Stomach (tissue), 8 donors: ENCODE measurements at regions not wholly inside any gene's neighbourhood (a gene's known extent, or its start where the extent isn't known, plus 50 kb on each side); places are given as distances from the start of the nearest gene placed in this dataset.

Experiments
- DNase-seq, 2 donors: peaks; one replicate each; pipeline versions ENCODE4 v3.0.0 to v3.0.0-alpha.2; 2013 to 2019
- H3K27ac ChIP-seq, 5 donors: fragments of 200-600 bp in 4 of 5; sonication (generic) in 4 of 5; one replicate each; pipeline ENCODE4 v1.5.1; 2013 to 2019; ENCODE audit warnings: mild to moderate bottlenecking in 1 of 5, moderate library complexity in 1 of 5
- H3K27me3 ChIP-seq, 3 donors: fragments of 200-600 bp; sonication (generic); one replicate each; pipeline ENCODE4 v1.5.1; 2017 to 2019; ENCODE audit warnings: mixed run types in 1 of 3
- H3K36me3 ChIP-seq, 4 donors: fragments of 200-600 bp; sonication (generic); 1 replicate in 3 of 4; 2 replicates in 1 of 4; pipeline ENCODE4 v1.5.1; 2016 to 2019
- H3K4me1 ChIP-seq, 4 donors: fragments of 200-600 bp; sonication (generic); one replicate each; pipeline ENCODE4 v1.5.1; 2016 to 2019
- H3K4me3 ChIP-seq, 4 donors: fragments of 200-600 bp; sonication (generic) in 3 of 4; one replicate each; pipeline ENCODE4 v1.5.1; 2016 to 2019; ENCODE audit warnings: mild to moderate bottlenecking in 1 of 4
- H3K9me3 ChIP-seq, 4 donors: fragments of 200-600 bp; sonication (generic); one replicate each; pipeline ENCODE4 v1.5.1; 2016 to 2019
- EP300 ChIP-seq: sonication (generic); formaldehyde crosslinking; IDR thresholded peaks from one replicate; pipeline ENCODE4 v1.6.1; 2017; ENCODE audit warnings: antibody characterized with exemption
- POLR2A ChIP-seq, 4 donors: fragments of 450-650 bp; IDR thresholded peaks; one replicate each; pipeline ENCODE4 v1.6.1; 2016; ENCODE audit warnings: antibody characterized with exemption in 4 of 4, control low read depth in 2 of 4, mild to moderate bottlenecking in 1 of 4, moderate library complexity in 1 of 4
- POLR2AphosphoS5 ChIP-seq, 3 donors: sonication (generic); formaldehyde crosslinking; IDR thresholded peaks; one replicate each; pipeline ENCODE4 v1.6.1; 2016; ENCODE audit warnings: antibody characterized with exemption in 3 of 3
- WGBS, 5 donors: extraction: QIAGEN DNeasy Blood & Tissue Kit in 3 of 5; methylation state at CpG; one replicate each; pipeline versions ENCODE4 v1.1.5 to v1.1.7; 2013 to 2018; 5-methylcytosine and 5-hydroxymethylcytosine counted together
- intact Hi-C: fragments of 100-400 bp; cut with DNase I; formaldehyde crosslinking; loops from one replicate; pipeline ENCODE4 v1.15.1; 2023; ENCODE audit warnings: low total_unique reads
- TF ChIP-seq, protein P1 (sequence below), 7 experiments: fragments of 450-650 bp in 4 of 7; fragments of 200-600 bp in 3 of 7; sonication (generic) in 3 of 7; IDR thresholded peaks; one replicate each; pipeline ENCODE4 v1.5.1; 2016 to 2019; ENCODE audit warnings: antibody characterized with exemption in 7 of 7, control low read depth in 2 of 7, mild to moderate bottlenecking in 1 of 7
- donor health status: healthy with polysubstance abuse.
- donor health status: Bipolar disorder and iron deficiency.
- donor health status: healthy.

DNA sequence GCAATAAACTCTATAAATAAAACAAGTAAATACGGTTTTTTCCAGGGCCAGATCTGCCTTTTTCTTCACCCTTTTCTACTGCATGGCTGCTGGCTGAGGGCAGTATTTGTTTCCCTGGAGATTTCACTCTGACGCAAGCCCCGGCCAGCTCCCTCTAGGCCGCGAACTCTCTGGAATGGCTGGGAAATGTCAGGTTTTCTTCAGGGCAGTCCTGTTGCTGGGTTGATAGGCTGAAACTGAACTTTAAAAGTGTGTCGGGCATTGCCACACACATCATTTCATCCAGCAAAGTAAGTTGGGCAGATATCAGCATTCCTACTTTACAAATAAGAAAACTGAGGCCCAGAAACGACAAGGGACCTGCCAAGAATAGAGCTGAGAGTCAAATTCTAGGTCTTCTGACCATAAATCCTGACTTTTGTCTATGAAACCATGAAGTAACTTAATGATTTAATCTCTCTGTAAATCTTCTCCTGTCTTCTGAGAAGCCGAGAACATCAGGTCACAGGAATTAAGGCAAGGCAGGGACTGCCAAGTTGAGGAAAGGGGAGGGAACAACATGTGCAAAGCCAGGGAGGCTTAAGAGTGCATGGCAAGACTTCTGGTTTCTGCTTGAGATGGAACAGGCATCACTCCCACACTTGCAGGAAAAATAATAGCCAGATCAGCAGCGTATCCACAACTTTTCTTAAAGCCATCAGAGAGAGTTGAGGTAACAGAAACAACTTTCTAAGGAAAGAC, 205.0 kb upstream of the CCDC196 start:
- 55 to 84% (median 75%) methylated on average over 9 of the region's 9 CpGs for WGBS, 5 donors
- intact Hi-C loops = no loop called here
- Histone ChIP-seq H3K36me3 (no peaks in the 10 kb centered on the region), H3K4me3 (no peak overlapping the region), H3K4me1 (peaks cover 0 to 16% (median 0%) of the 10 kb centered on the region in 4 donors), H3K27ac (peak overlapping the region in 3 of 5 donors; percentile 4 to 79 (median 34)), H3K27me3 (no peaks in the 10 kb centered on the region), H3K9me3 (peaks cover 0 to 13% (median 3%) of the 10 kb centered on the region in 4 donors)
- peak in 1 of 2 donors; percentile 7 for DNase-seq
- TF ChIP-seq POLR2AphosphoS5 (IDR thresholded peaks at IDR 0.05) = peak; percentile 13 to 55 (median 18)
- TF ChIP-seq POLR2A (IDR thresholded peaks at IDR 0.05) = no peak
- TF ChIP-seq EP300 = peak; percentile 54

DNA sequence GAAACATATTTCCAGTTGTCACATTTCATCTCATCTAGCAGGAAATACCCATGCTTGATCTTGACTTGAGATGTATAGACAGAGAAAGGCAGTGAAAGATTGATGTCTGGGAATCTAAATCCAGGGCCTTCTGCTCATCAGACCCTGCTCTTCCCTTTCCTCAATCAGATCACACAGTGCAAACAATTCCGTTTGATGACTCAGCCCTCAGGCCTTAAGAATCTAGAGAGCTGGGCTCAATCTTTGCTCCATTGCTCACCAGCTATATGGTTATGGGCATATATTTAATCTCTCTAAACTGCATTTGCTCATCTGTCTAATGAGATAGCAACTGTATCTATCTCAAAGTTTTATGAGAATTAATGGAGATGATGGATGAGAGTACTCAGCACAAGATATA, 201.8 kb upstream of the CCDC196 start:
- H3K9me3 ChIP-seq = peaks cover 0 to 6% (median 0%) of the 10 kb centered on the region in 4 donors
- no peak overlapping the region for H3K4me3 ChIP-seq
- WGBS, 5 donors = 16 to 41% (median 20%) methylated on average over 1 of the region's 1 CpG
- H3K4me1 ChIP-seq = peaks cover 0 to 16% (median 0%) of the 10 kb centered on the region in 4 donors
- no peak for TF ChIP-seq EP300
- TF ChIP-seq, protein P1, sequence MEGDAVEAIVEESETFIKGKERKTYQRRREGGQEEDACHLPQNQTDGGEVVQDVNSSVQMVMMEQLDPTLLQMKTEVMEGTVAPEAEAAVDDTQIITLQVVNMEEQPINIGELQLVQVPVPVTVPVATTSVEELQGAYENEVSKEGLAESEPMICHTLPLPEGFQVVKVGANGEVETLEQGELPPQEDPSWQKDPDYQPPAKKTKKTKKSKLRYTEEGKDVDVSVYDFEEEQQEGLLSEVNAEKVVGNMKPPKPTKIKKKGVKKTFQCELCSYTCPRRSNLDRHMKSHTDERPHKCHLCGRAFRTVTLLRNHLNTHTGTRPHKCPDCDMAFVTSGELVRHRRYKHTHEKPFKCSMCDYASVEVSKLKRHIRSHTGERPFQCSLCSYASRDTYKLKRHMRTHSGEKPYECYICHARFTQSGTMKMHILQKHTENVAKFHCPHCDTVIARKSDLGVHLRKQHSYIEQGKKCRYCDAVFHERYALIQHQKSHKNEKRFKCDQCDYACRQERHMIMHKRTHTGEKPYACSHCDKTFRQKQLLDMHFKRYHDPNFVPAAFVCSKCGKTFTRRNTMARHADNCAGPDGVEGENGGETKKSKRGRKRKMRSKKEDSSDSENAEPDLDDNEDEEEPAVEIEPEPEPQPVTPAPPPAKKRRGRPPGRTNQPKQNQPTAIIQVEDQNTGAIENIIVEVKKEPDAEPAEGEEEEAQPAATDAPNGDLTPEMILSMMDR (IDR thresholded peaks at IDR 0.05) = no peak
- TF ChIP-seq POLR2AphosphoS5 (IDR thresholded peaks at IDR 0.05) = no peak
- no peak for TF ChIP-seq POLR2A (IDR thresholded peaks at IDR 0.05)
- intact Hi-C loops = no loop called here
- H3K36me3 ChIP-seq = no peaks in the 10 kb centered on the region
- H3K27ac ChIP-seq = no peak overlapping the region
- no peak for DNase-seq
- no peaks in the 10 kb centered on the region for H3K27me3 ChIP-seq

DNA sequence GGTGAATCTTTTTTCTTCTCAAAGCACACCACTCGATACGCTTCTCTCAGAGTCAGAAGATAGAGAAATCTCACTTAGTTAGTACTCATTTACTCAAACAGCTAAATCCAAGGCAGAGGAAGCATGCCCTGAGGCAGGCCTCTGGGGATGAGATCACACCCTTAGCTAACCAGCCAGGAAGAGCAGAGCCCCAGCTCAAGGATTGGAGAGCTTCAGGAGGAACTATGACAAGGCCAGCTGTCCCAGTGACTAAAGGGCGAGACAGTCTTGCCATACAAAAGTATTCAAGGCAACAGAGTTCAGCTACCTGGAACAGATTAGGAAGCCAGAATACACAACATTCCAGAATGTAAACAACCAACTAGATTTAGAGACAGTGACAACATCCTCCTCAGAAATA, 197.7 kb upstream of the CCDC196 start:
- no peaks in the 10 kb centered on the region for H3K4me1 ChIP-seq
- H3K27ac ChIP-seq = no peak overlapping the region
- 85 to 96% (median 92%) methylated on average over 2 to 3 of the region's 3 CpGs for WGBS, 5 donors
- no peaks in the 10 kb centered on the region for H3K9me3 ChIP-seq
- no peak for DNase-seq
- H3K36me3 ChIP-seq = no peaks in the 10 kb centered on the region
- intact Hi-C loops = no loop called here
- H3K4me3 ChIP-seq = no peak overlapping the region
- TF ChIP-seq EP300 (no peak), POLR2AphosphoS5 (IDR thresholded peaks at IDR 0.05) (no peak), POLR2A (IDR thresholded peaks at IDR 0.05) (no peak)
- TF ChIP-seq, protein P1 (IDR thresholded peaks at IDR 0.05) = no peak
- no peaks in the 10 kb centered on the region for H3K27me3 ChIP-seq

DNA sequence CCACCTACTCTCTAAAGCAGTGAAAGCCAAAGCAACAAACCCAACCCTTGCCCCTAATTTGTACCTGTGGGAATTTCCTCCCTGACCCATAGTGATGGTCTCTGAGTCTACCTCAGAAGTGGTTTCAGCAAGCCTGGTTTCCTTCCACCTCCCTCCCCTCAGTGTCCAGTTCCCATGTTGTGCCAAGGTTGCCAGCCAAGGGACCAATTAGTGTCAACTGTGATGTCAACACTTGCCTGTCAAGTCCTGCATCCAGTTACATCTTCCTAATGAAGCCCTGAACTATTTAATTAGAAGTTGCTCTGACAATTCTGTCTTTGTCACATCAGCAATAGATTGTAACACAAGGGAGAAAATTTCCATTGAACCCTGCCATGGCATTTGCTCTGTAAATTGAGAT, 194.4 kb upstream of the CCDC196 start:
- Histone ChIP-seq H3K36me3 (no peaks in the 10 kb centered on the region), H3K27me3 (no peaks in the 10 kb centered on the region), H3K9me3 (no peaks in the 10 kb centered on the region), H3K4me3 (no peak overlapping the region), H3K4me1 (no peaks in the 10 kb centered on the region), H3K27ac (no peak overlapping the region)
- intact Hi-C loops = no loop called here
- TF ChIP-seq POLR2A (IDR thresholded peaks at IDR 0.05) = no peak
- TF ChIP-seq POLR2AphosphoS5 (IDR thresholded peaks at IDR 0.05) = no peak
- TF ChIP-seq EP300 = no peak
- TF ChIP-seq, protein P1 (IDR thresholded peaks at IDR 0.05) = no peak
- no peak for DNase-seq

DNA sequence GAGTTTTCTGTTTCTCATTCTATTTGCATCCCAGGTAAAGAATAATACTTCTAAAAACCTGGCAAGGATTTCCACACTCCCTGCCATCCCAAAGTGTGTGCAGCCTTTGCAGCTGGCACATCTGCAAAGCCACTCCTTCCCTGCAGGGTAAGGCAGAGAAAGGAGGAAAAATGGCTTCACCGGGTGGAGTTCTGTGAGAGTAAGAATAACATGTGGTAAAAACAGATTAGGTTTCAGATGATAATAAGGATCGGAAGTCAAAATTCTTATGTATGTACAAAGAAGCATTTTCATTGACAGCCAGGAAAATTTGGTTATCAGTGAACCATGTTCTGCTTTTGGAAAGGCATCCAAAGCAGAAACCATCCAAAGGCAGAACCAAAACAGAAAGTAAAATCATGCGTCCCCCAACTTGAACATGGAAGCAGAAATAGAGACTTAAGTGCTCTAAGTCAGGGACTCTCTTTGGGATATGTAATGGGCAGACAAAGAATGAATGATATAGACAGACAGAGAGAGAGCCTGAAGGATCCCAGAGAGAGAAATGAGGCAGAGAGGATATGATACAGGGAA, 192.6 kb upstream of the CCDC196 start:
- no peak overlapping the region for H3K4me3 ChIP-seq
- H3K9me3 ChIP-seq = no peaks in the 10 kb centered on the region
- intact Hi-C loops = no loop called here
- H3K27me3 ChIP-seq = no peaks in the 10 kb centered on the region
- H3K4me1 ChIP-seq = no peaks in the 10 kb centered on the region
- DNase-seq = no peak
- H3K27ac ChIP-seq = no peak overlapping the region
- TF ChIP-seq, protein P1 (IDR thresholded peaks at IDR 0.05) = no peak
- TF ChIP-seq POLR2AphosphoS5 (IDR thresholded peaks at IDR 0.05) = no peak
- TF ChIP-seq EP300 = no peak
- no peak for TF ChIP-seq POLR2A (IDR thresholded peaks at IDR 0.05)
- no peaks in the 10 kb centered on the region for H3K36me3 ChIP-seq
- 51 to 69% (median 59%) methylated on average over 3 of the region's 3 CpGs for WGBS, 5 donors
